Right renal pelvis (tissue), 4 donors: ENCODE measurements at regions not wholly inside any gene's neighbourhood (a gene's known extent, or its start where the extent isn't known, plus 50 kb on each side); places are given as distances from the start of the nearest gene placed in this dataset.
"Not testable (repeated sequence)": the region's sequence is repeated elsewhere in the genome, so short reads cannot be mapped to it uniquely, and the experiment has no call there.

Experiments used
- DNase-seq, 4 donors: peaks; one replicate each; pipeline ENCODE4 v3.0.0-alpha.2; 2013; ENCODE audit warnings: low read depth in 4 of 4, low spot score in 3 of 4, missing footprints in 1 of 4

DNA sequence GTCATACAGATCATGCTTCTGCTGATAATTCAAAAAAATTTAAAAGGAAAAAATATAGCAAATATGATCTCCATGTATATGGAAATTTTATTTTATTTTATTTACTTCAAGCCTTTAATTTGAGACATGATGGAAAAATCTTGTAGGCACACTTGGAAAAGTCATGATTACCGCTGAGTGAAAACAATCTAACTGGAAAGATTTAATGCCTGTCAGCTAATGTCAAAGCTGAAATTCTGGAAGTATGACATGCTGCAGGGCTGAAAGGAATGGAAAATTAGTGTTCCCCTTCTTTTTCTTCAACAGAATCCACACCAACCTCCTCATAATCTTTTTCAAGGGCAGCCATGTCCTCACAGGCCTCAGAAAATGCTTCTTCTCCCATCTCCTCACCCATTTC lies 58.2 kb downstream of the RPRM start:
- no peak for DNase-seq

- no peak for DNase-seq
These were observed 61.5 kb downstream of the RPRM start for GRCh38 chr2:153417077-153417476.

DNA sequence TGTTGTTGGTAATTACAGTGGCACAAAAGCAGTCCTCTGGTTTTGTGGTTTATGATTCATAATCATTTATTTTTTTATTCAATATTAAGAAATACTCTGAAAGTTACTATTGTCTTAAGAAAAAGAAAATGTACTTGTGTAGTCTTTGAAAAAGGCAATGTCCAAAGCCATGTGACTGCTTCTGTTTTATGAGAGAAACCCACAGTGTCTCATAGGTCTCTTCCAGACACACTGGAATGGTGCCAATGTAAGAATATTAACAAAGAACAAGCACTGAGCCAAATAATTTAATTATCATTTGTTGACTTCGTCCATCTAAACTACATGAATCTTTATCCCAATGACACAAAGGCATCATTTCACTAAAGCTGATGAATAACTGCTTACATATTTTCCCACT lies 62.5 kb downstream of the RPRM start:
- no peak for DNase-seq

GRCh38 chr2:153408710-153409385 lies 69.7 kb downstream of the RPRM start:
- DNase-seq = no peak

- DNase-seq = no peak
These were observed 73.4 kb downstream of the RPRM start for GRCh38 chr2:153405196-153405595.

- DNase-seq = no peak
These were observed 73.8 kb downstream of the RPRM start for GRCh38 chr2:153404792-153405191.

DNA sequence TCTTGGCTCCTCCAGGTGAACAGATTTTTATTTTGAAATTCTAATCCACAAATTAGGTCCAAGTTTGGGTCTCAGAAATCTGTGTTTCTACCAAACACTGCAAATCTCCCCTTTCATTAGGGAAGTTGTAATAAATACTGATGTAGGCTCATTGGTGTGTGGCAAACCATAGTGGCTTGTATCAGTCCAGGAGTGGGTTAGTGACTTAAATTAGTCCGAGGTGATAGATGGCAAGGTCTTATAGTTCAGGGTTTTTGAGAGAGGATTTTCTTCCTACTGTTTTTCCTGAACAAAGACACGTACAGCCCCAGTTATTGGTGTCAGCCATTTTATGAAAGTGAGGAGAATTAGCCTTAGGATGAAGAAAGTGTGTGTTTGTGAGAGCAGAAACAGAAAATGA lies 74.6 kb downstream of the RPRM start:
- no peak for DNase-seq

DNA sequence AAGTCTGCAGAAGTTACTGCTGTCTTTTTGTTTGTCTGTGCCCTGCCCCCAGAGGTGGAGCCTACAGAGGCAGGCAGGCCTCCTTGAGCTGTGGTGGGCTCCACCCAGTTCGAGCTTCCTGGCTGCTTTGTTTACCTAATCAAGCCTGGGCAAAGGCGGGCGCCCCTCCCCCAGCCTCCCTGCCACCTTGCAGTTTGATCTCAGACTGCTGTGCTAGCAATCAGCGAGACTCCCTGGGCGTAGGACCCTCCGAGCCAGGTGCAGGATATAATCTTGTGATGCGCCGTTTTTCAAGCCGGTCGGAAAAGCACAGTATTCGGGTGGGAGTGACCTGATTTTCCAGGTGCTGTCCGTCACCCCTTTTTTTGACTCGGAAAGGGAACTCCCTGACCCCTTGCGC lies 75.2 kb downstream of the RPRM start:
- not testable (repeated sequence) for DNase-seq

- no peak for DNase-seq
These were observed 83.9 kb downstream of the RPRM start for GRCh38 chr2:153394686-153395085.

GRCh38 chr2:153394247-153394646 lies 84.3 kb downstream of the RPRM start:
- no peak for DNase-seq

GRCh38 chr2:153393518-153393917 lies 85.0 kb downstream of the RPRM start:
- DNase-seq = no peak

DNA sequence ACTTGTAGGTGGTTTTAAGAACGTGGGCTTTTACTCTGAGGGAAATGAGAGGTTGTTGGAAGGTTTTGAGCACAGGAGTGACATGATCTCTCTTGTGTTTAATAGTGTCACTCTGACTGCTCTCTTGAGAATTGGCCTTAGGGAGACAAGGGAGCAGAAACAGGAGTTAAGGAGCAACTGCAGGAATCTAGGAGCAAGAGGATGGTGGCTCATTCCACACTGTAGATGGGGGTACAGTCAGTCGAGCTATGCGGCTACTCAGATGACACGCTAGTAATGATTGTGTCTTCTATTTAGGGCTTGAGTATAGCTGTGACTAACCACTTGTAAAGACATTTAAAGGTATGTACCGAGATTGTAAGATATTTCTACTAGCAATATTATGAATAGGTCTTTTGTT lies 87.4 kb downstream of the RPRM start:
- no peak for DNase-seq

- no peak for DNase-seq
These were observed 90.3 kb downstream of the RPRM start for GRCh38 chr2:153388246-153388645.

- DNase-seq = no peak
These were observed 91.4 kb downstream of the RPRM start for GRCh38 chr2:153387203-153387602.

GRCh38 chr2:153386481-153386897 lies 92.1 kb downstream of the RPRM start:
- DNase-seq = no peak

GRCh38 chr2:153373510-153374279 lies 104.9 kb downstream of the RPRM start:
- no peak for DNase-seq

GRCh38 chr2:153360239-153360638 lies 118.3 kb downstream of the RPRM start:
- DNase-seq = no peak

GRCh38 chr2:153354377-153354776 lies 124.2 kb downstream of the RPRM start:
- no peak for DNase-seq

DNA sequence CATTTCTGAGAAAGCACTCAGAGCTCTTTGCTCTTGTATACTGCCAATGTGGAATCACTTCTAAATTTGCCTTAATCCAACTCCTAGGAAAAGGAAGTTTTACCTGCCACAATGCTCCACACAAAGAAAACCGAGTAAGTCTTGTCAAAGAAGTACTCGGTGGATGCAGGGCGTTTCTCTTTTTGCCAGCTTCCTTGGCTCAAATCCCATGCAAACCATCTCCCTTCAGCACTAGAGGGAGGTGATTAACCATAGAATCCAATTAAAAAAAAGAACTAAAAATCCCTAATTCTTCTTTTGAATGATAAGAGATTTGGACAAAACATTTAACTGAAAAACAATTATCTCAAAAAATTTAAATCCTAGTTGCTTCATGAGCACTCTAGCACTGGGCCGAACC lies 129.0 kb downstream of the RPRM start:
- DNase-seq = no peak

- no peak for DNase-seq
These were observed 130.6 kb downstream of the RPRM start for GRCh38 chr2:153347818-153348495.

GRCh38 chr2:153320879-153321278 lies 157.7 kb downstream of the RPRM start:
- no peak for DNase-seq

- no peak for DNase-seq
These were observed 167.1 kb downstream of the RPRM start for GRCh38 chr2:153311432-153311831.
